A673 (cell line): ENCODE measurements at regions not wholly inside any gene's neighbourhood (a gene's known extent, or its start where the extent isn't known, plus 50 kb on each side); places are given as distances from the start of the nearest gene placed in this dataset.

Experiments used
- BruUV-seq: library from RNA; stranded (reverse); fragments of 400-500 nt; replicated peaks from 2 replicates; lab custom pipeline; 2021; lab: Mats Ljungman, UMichigan
- CTCF ChIA-PET: fragments of 300-600 bp; sonication (Branson Sonifier 250); formaldehyde crosslinking; loops from one replicate; lab custom pipeline; 2022; ENCODE audit warnings: antibody characterized with exemption; lab: Charles Lee
- POLR2A ChIA-PET: fragments of 300-600 bp; sonication (Branson Sonifier 250); formaldehyde crosslinking; loops from one replicate; lab custom pipeline; 2022; ENCODE audit warnings: antibody characterized with exemption; ENCODE audit not compliant: low non-redundant PET; lab: Charles Lee
- DNase-seq: peaks from one replicate; pipeline ENCODE4 v3.0.0-alpha.2; 2015; ENCODE audit warnings: low spot score
- H3K27ac ChIP-seq: fragments of 200-600 bp; sonication (generic); 2 replicates; pipeline ENCODE4 v1.5.1; 2016; ENCODE audit warnings: mixed run types, low read depth, mild to moderate bottlenecking, mixed read lengths, antibody characterized with exemption, low read length; ENCODE audit not compliant: poor library complexity, severe bottlenecking
- H3K27me3 ChIP-seq: fragments of 200-600 bp; sonication (generic); replicated peaks from 2 replicates; pipeline ENCODE4 v1.6.1; 2017; ENCODE audit warnings: mixed run types, low read depth, mild to moderate bottlenecking, mixed read lengths, antibody characterized with exemption, low read length; ENCODE audit not compliant: insufficient read depth, poor library complexity
- H3K36me3 ChIP-seq: fragments of 200-600 bp; sonication (generic); 2 replicates; pipeline ENCODE4 v1.6.1; 2016; ENCODE audit warnings: mixed run types, mild to moderate bottlenecking, mixed read lengths, antibody characterized with exemption, low read length; ENCODE audit not compliant: insufficient read depth, poor library complexity, severe bottlenecking
- H3K4me1 ChIP-seq: fragments of 200-600 bp; sonication (generic); 2 replicates; pipeline ENCODE4 v1.6.1; 2017; ENCODE audit warnings: mixed run types, mild to moderate bottlenecking, mixed read lengths, antibody characterized with exemption, low read length; ENCODE audit not compliant: insufficient read depth, poor library complexity, severe bottlenecking
- H3K4me3 ChIP-seq: fragments of 200-600 bp; sonication (generic); 2 replicates; pipeline ENCODE4 v1.5.1; 2016; ENCODE audit warnings: low read depth, mixed run types, mild to moderate bottlenecking, mixed read lengths, low read length; ENCODE audit not compliant: poor library complexity, severe bottlenecking
- H3K9me3 ChIP-seq: fragments of 200-600 bp; sonication (generic); 2 replicates; pipeline ENCODE4 v1.6.1; 2016; ENCODE audit warnings: mixed run types, low read depth, mild to moderate bottlenecking, mixed read lengths, antibody characterized with exemption, low read length; ENCODE audit not compliant: poor library complexity, severe bottlenecking
- EZH2 ChIP-seq: fragments of 200-600 bp; sonication (generic); IDR thresholded peaks from 2 replicates; pipeline ENCODE4 v1.6.1; 2017; ENCODE audit warnings: borderline replicate concordance, low read depth, mild to moderate bottlenecking, mixed read lengths, antibody characterized with exemption, low read length; ENCODE audit not compliant: poor library complexity, severe bottlenecking
- intact Hi-C: fragments of 100-400 bp; cut with micrococcal nuclease; formaldehyde crosslinking; loops from one replicate; pipeline ENCODE4 v1.10.0; 2022; ENCODE audit not compliant: unreplicated experiment
- TF ChIP-seq, protein P1 (sequence below): fragments of 300-800, 200-600 bp; sonication (generic); conservative IDR thresholded peaks from 2 replicates; pipeline ENCODE4 v1.5.1; 2017; ENCODE audit warnings: low read depth, mild to moderate bottlenecking, antibody characterized with exemption, low read length, moderate library complexity, mixed read lengths

GRCh38 chr3:135513106-135514059, 452.1 kb upstream of the PPP2R3A start:
- peak; percentile 60 for DNase-seq
- Histone ChIP-seq H3K9me3 (no peaks in the 10 kb centered on the region), H3K27ac (no peak overlapping the region), H3K4me3 (no peak overlapping the region), H3K27me3 (peaks cover 4% of the 10 kb centered on the region), H3K4me1 (no peaks in the 10 kb centered on the region), H3K36me3 (no peaks in the 10 kb centered on the region)
- POLR2A ChIA-PET, result no interaction called here
- no peak for TF ChIP-seq EZH2
- TF ChIP-seq, protein P1, sequence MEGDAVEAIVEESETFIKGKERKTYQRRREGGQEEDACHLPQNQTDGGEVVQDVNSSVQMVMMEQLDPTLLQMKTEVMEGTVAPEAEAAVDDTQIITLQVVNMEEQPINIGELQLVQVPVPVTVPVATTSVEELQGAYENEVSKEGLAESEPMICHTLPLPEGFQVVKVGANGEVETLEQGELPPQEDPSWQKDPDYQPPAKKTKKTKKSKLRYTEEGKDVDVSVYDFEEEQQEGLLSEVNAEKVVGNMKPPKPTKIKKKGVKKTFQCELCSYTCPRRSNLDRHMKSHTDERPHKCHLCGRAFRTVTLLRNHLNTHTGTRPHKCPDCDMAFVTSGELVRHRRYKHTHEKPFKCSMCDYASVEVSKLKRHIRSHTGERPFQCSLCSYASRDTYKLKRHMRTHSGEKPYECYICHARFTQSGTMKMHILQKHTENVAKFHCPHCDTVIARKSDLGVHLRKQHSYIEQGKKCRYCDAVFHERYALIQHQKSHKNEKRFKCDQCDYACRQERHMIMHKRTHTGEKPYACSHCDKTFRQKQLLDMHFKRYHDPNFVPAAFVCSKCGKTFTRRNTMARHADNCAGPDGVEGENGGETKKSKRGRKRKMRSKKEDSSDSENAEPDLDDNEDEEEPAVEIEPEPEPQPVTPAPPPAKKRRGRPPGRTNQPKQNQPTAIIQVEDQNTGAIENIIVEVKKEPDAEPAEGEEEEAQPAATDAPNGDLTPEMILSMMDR, result no peak
- no TSS peak for BruUV-seq
- intact Hi-C loops, result no loop called here
- CTCF ChIA-PET, result no interaction called here

GRCh38 chr3:135514060-135514448, 451.5 kb upstream of the PPP2R3A start:
- BruUV-seq, result no TSS peak
- no peak for TF ChIP-seq EZH2
- TF ChIP-seq, protein P1, result no peak
- POLR2A ChIA-PET, result no interaction called here
- CTCF ChIA-PET, result no interaction called here
- H3K27me3 ChIP-seq, result no peaks in the 10 kb centered on the region
- H3K9me3 ChIP-seq, result no peaks in the 10 kb centered on the region
- no peaks in the 10 kb centered on the region for H3K36me3 ChIP-seq
- no peak overlapping the region for H3K4me3 ChIP-seq
- intact Hi-C loops, result no loop called here
- DNase-seq, result no peak
- no peak overlapping the region for H3K27ac ChIP-seq
- no peaks in the 10 kb centered on the region for H3K4me1 ChIP-seq

- Histone ChIP-seq H3K27ac (no peak overlapping the region), H3K36me3 (no peaks in the 10 kb centered on the region), H3K27me3 (peaks cover 19% of the 10 kb centered on the region), H3K9me3 (no peaks in the 10 kb centered on the region), H3K4me3 (no peak overlapping the region), H3K4me1 (no peaks in the 10 kb centered on the region)
- TF ChIP-seq EZH2, result no peak
- TF ChIP-seq, protein P1, result 0 out of 2 replicates have a peak, but pooled peaks have one; percentile 10
- ChIA-PET POLR2A (no interaction called here), CTCF (no interaction called here)
- intact Hi-C loops, result no loop called here
- BruUV-seq, result no TSS peak
- peak; percentile 5 for DNase-seq
Observed at GRCh38 chr3:135516143-135516542, 449.4 kb upstream of the PPP2R3A start.
